CD4-positive, alpha-beta T cell (primary cell): ENCODE measurements at regions not wholly inside any gene's neighbourhood (a gene's known extent, or its start where the extent isn't known, plus 50 kb on each side); places are given as distances from the start of the nearest gene placed in this dataset.

Source experiments
- ATAC-seq: fragments of 200-7000 bp; cut with Tn5 transposase; one replicate; pipeline ENCODE4 v1.10.0; 2022; ENCODE audit warnings: mild to moderate bottlenecking; ENCODE audit not compliant: poor library complexity
- CTCF ChIA-PET: fragments of 350-600 bp; sonication (Branson Sonifier 250); formaldehyde crosslinking; loops from one replicate; lab custom pipeline; 2021; ENCODE audit warnings: antibody characterized with exemption, inconsistent platforms; lab: Charles Lee
- POLR2A ChIA-PET: fragments of 350-600 bp; sonication (Branson Sonifier 250); formaldehyde crosslinking; loops from one replicate; lab custom pipeline; 2021; ENCODE audit warnings: antibody characterized with exemption, inconsistent platforms; lab: Charles Lee
- DNase-seq, 14 experiments: peaks; one replicate each; pipeline ENCODE4 v3.0.0-alpha.2; 2013 to 2020; ENCODE audit warnings: mixed read lengths in 2 of 14
- H3K27ac ChIP-seq, 2 donors: one replicate each; pipeline versions ENCODE4 v1.5.1 to v1.7.0; 2013; ENCODE audit warnings: low read length in 2 of 2, low read depth in 1 of 2, mild to moderate bottlenecking in 1 of 2
- H3K27me3 ChIP-seq, 2 experiments: 1 replicate in 1 of 2; 2 replicates in 1 of 2; pipeline versions ENCODE4 v1.6.1 to v1.7.0; 2013; ENCODE audit warnings: low read length in 2 of 2, control low read depth in 1 of 2, mild to moderate bottlenecking in 1 of 2, moderate library complexity in 1 of 2; ENCODE audit not compliant: insufficient read depth in 2 of 2, control insufficient read depth in 1 of 2
- H3K36me3 ChIP-seq: one replicate; pipeline ENCODE4 v1.6.1; 2013; ENCODE audit warnings: low read length, control low read depth; ENCODE audit not compliant: insufficient read depth
- H3K4me1 ChIP-seq: one replicate; pipeline ENCODE4 v1.6.1; 2013; ENCODE audit warnings: low read length, control low read depth; ENCODE audit not compliant: insufficient read depth
- H3K4me3 ChIP-seq: one replicate; pipeline ENCODE4 v1.5.1; 2013; ENCODE audit warnings: mild to moderate bottlenecking, low read length, moderate library complexity
- H3K9me3 ChIP-seq, 2 experiments: 1 replicate in 1 of 2; 2 replicates in 1 of 2; pipeline versions ENCODE4 v1.6.1 to v1.7.0; 2013; ENCODE audit warnings: low read length in 2 of 2, mild to moderate bottlenecking in 2 of 2, control low read depth in 1 of 2, moderate library complexity in 1 of 2; ENCODE audit not compliant: control insufficient read depth in 1 of 2, insufficient read depth in 1 of 2
- H3K27ac Mint-ChIP-seq: one replicate; pipeline ENCODE4 v1.8.0; 2020; ENCODE audit warnings: mixed read lengths
- H3K27me3 Mint-ChIP-seq: one replicate; pipeline ENCODE4 v1.8.0; 2021; ENCODE audit warnings: mixed read lengths
- H3K36me3 Mint-ChIP-seq: one replicate; pipeline ENCODE4 v1.8.0; 2021; ENCODE audit warnings: low read depth, mixed read lengths
- H3K4me1 Mint-ChIP-seq: one replicate; pipeline ENCODE4 v1.8.0; 2021; ENCODE audit warnings: low read depth, mixed read lengths
- H3K4me3 Mint-ChIP-seq: one replicate; pipeline ENCODE4 v1.8.0; 2020; ENCODE audit warnings: mild to moderate bottlenecking, mixed read lengths
- H3K9me3 Mint-ChIP-seq: one replicate; pipeline ENCODE4 v1.8.0; 2020; ENCODE audit warnings: mixed read lengths
- intact Hi-C, 2 experiments: fragments of 100-400 bp; cut with DNase I in 1 of 2; cut with micrococcal nuclease in 1 of 2; formaldehyde crosslinking; loops; one replicate each; pipeline versions ENCODE4 v1.15.1 to v1.9.0; 2023 to 2025; cut with DNase I, micrococcal nuclease
- TF ChIP-seq, protein P1 (sequence below): fragments of 200-600 bp; IDR thresholded peaks from one replicate; pipeline ENCODE4 v1.8.0; 2022; ENCODE audit warnings: antibody characterized with exemption, mild to moderate bottlenecking

DNA sequence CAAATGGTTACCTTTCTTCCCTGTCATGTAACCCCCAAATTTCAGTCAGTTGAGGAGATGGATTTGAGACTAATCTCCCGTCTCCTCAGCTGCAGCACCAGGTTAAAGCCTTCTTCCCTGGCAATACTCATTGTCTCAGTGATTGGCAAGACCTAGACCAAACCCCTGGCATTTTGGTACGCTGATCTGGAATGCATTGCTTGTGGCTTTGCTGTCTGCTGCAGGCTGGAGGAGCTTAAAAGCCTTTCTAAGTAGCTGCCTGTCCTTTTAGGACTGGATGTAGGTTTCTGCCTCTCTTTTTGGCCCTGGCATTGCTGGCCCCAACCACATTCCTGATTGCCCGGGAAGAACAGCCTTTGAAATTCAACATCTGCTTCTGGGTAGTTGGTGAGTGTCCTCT is 729.6 kb upstream of the GJE1 start:
- CTCF ChIA-PET = no interaction called here
- H3K9me3 ChIP-seq = peaks cover 0 to 2% of the 10 kb centered on the region in 2 experiments
- Mint-ChIP-seq H3K4me3 (no peak overlapping the region), H3K36me3 (no peaks in the 10 kb centered on the region), H3K4me1 (peaks cover 8% of the 10 kb centered on the region), H3K9me3 (peaks cover 2% of the 10 kb centered on the region), H3K27ac (no peak overlapping the region), H3K27me3 (no peaks in the 10 kb centered on the region)
- POLR2A ChIA-PET = no interaction called here
- ATAC-seq = no peak
- TF ChIP-seq, protein P1, sequence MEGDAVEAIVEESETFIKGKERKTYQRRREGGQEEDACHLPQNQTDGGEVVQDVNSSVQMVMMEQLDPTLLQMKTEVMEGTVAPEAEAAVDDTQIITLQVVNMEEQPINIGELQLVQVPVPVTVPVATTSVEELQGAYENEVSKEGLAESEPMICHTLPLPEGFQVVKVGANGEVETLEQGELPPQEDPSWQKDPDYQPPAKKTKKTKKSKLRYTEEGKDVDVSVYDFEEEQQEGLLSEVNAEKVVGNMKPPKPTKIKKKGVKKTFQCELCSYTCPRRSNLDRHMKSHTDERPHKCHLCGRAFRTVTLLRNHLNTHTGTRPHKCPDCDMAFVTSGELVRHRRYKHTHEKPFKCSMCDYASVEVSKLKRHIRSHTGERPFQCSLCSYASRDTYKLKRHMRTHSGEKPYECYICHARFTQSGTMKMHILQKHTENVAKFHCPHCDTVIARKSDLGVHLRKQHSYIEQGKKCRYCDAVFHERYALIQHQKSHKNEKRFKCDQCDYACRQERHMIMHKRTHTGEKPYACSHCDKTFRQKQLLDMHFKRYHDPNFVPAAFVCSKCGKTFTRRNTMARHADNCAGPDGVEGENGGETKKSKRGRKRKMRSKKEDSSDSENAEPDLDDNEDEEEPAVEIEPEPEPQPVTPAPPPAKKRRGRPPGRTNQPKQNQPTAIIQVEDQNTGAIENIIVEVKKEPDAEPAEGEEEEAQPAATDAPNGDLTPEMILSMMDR = no peak
- intact Hi-C loops = loop anchor here in 1 of 2 experiments (10.0 kb wide), 1 partner anchor 162 kb away; no protein-coding TSS in a partner anchor
- peaks cover 7% of the 10 kb centered on the region for H3K4me1 ChIP-seq
- H3K27me3 ChIP-seq = no peaks in the 10 kb centered on the region
- no peak for DNase-seq
- H3K27ac ChIP-seq = no peak overlapping the region
- H3K36me3 ChIP-seq = no peaks in the 10 kb centered on the region
- no peak overlapping the region for H3K4me3 ChIP-seq

DNA sequence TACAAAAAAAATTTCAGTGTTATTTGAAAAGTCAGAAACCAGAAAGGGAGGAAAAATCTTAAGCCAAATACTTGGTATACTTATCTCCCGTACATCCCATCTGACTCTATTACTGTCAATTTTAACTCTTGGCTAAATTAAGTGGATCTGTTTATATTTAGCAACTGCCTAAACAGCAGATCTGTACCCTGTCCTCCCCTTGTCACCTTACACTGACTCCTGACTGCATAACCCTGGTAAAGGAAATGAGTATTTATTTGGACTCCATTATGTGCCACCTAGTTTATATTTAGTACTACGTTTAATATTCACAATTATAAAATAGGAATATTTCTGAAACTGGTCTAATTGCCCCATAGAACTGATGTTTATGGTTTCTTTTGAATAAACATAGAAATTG is 730.2 kb upstream of the GJE1 start:
- no peak overlapping the region for H3K4me3 ChIP-seq
- no peaks in the 10 kb centered on the region for H3K36me3 Mint-ChIP-seq
- H3K27me3 Mint-ChIP-seq = no peaks in the 10 kb centered on the region
- H3K9me3 ChIP-seq = no peaks in the 10 kb centered on the region
- CTCF ChIA-PET = no interaction called here
- no peaks in the 10 kb centered on the region for H3K36me3 ChIP-seq
- no peak for DNase-seq
- H3K4me3 Mint-ChIP-seq = no peak overlapping the region
- TF ChIP-seq, protein P1 = no peak
- ATAC-seq = no peak
- peaks cover 8% of the 10 kb centered on the region for H3K4me1 Mint-ChIP-seq
- H3K9me3 Mint-ChIP-seq = peaks cover under 1% of the 10 kb centered on the region
- H3K4me1 ChIP-seq = peaks cover 7% of the 10 kb centered on the region
- POLR2A ChIA-PET = interaction anchor here (0.7 kb wide), 1 partner anchor 138 kb away, joined by 3 read pairs; no protein-coding TSS in a partner anchor
- no peak overlapping the region for H3K27ac Mint-ChIP-seq
- H3K27ac ChIP-seq = no peak overlapping the region
- intact Hi-C loops = loop anchor here in 1 of 2 experiments (10.0 kb wide), 1 partner anchor 162 kb away; no protein-coding TSS in a partner anchor
- H3K27me3 ChIP-seq = no peaks in the 10 kb centered on the region

DNA sequence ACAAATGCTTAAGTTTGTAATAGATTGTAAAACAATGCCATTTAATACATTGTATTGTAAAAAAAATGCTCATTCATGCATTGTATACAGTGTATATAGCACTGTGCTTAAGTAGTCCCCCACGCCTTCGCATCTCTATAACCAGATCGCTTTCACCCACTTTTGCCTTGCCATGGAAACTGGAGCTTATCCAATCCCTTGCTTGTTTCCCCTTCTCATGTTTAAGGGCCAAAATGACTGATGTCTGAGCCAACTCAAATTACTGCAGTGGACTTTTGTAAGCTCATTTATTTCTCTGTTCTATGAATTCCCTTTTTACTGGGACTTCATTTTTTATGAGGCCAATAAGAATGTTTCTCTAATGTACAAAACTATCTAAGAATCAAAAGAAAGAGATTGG is 730.9 kb upstream of the GJE1 start:
- Histone ChIP-seq H3K36me3 (no peaks in the 10 kb centered on the region), H3K9me3 (no peaks in the 10 kb centered on the region), H3K4me3 (no peak overlapping the region), H3K27ac (no peak overlapping the region), H3K4me1 (peaks cover 7% of the 10 kb centered on the region), H3K27me3 (no peaks in the 10 kb centered on the region)
- intact Hi-C loops = loop anchor here in 1 of 2 experiments (10.0 kb wide), 1 partner anchor 163 kb away; no protein-coding TSS in a partner anchor
- CTCF ChIA-PET = no interaction called here
- no peaks in the 10 kb centered on the region for H3K36me3 Mint-ChIP-seq
- no peaks in the 10 kb centered on the region for H3K9me3 Mint-ChIP-seq
- no peaks in the 10 kb centered on the region for H3K27me3 Mint-ChIP-seq
- POLR2A ChIA-PET = interaction anchor here (0.7 kb wide), 1 partner anchor 138 kb away, joined by 3 read pairs; no protein-coding TSS in a partner anchor
- DNase-seq = no peak
- no peak overlapping the region for H3K27ac Mint-ChIP-seq
- no peak for ATAC-seq
- H3K4me1 Mint-ChIP-seq = peaks cover 8% of the 10 kb centered on the region
- no peak overlapping the region for H3K4me3 Mint-ChIP-seq
- TF ChIP-seq, protein P1 = no peak
